ENCODE measurements at regions not wholly inside any gene's neighbourhood (a gene's known extent, or its start where the extent isn't known, plus 50 kb on each side); places are given as distances from the start of the nearest gene placed in this dataset.
A peak's percentile ranks its signal among the peaks of the same experiment; 100 is the strongest.

DNA sequence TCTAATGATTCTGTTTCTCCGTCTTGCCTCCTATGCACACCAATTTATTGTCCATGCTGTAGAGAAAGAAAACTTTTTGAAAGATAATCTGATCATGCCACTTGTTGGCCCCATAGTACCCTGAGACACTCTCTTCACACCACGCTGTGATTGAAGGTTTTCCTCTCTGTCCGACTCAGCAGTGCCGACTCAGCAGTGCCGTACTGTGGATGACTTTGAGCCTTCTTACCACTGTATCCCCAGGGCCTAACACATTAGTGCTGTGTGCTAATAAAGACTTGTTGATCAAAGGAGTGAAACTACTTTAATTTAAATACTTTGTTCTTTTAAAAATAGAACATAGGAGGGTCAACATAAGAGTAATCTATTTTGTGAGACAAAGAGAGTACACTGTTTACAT, 429.6 kb downstream of the KLF12 start:
- H3K4me3 ChIP-seq (ENCODE audit: low read depth, low read length), result no peak overlapping the region
- TF ChIP-seq, protein P1, sequence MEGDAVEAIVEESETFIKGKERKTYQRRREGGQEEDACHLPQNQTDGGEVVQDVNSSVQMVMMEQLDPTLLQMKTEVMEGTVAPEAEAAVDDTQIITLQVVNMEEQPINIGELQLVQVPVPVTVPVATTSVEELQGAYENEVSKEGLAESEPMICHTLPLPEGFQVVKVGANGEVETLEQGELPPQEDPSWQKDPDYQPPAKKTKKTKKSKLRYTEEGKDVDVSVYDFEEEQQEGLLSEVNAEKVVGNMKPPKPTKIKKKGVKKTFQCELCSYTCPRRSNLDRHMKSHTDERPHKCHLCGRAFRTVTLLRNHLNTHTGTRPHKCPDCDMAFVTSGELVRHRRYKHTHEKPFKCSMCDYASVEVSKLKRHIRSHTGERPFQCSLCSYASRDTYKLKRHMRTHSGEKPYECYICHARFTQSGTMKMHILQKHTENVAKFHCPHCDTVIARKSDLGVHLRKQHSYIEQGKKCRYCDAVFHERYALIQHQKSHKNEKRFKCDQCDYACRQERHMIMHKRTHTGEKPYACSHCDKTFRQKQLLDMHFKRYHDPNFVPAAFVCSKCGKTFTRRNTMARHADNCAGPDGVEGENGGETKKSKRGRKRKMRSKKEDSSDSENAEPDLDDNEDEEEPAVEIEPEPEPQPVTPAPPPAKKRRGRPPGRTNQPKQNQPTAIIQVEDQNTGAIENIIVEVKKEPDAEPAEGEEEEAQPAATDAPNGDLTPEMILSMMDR (IDR thresholded peaks at IDR 0.05; ENCODE audit: insufficient read depth, low read depth, low read length, missing control alignments), result no peak
- no peak for DNase-seq (ENCODE audit: low read depth)

GRCh38 chr13:73703606-73704005, 430.6 kb downstream of the KLF12 start:
- no peak overlapping the region for H3K4me3 ChIP-seq (ENCODE audit: low read depth, low read length)
- TF ChIP-seq, protein P1 (IDR thresholded peaks at IDR 0.05; ENCODE audit: insufficient read depth, low read depth, low read length, missing control alignments), result no peak
- DNase-seq (ENCODE audit: low read depth), result no peak

DNA sequence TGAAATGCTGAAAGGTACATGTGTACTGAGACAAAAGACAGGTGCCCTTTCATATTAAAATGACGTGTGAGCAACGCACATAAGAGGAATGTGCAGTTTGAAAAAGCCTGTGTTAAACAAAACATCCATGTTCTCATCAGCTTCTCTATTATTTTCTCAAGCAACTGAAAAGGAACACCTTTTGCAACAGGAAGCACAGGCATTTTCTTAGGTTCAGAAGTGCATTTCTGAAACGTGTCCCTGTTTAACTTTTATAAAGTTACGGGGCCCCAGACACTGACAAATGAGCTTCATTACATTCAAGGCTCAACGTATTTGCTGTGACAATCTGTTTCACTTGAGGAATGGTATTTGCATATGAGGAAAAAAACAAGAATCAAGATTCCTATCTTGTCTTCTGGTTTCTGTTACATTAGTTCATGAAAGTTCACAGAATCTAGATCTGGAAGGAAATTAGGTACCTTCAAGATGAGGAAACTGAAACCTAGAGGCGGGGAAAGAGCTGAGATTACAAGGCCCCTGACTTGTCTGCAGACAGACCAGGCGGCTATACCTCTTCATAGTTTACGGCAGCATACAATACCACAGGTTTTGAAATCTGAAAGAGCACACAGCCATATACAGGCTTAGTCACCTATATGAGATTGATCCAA, 431.7 kb downstream of the KLF12 start:
- peak; percentile 26 for DNase-seq (ENCODE audit: low read depth)
- no peak overlapping the region for H3K4me3 ChIP-seq (ENCODE audit: low read depth, low read length)
- TF ChIP-seq, protein P1 (IDR thresholded peaks at IDR 0.05; ENCODE audit: insufficient read depth, low read depth, low read length, missing control alignments), result no peak

DNA sequence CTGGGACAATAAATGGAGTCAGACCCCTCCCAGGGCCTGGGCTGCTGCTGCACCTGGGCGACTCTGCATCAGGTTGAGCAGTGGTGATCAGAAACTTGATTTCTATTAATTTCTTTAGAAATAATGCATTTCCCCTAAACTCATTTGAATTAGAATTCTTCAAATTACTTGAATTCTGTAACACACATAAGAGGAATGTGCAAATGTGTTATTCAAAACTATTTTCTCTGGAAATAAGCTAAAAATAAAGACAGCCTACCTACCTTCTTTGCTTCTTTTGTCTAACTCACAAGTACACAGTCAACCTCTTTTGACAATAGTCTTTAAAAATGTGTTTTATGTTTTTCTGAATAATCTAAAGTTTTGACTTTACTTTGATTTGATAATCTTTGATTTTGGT, 433.0 kb downstream of the KLF12 start:
- TF ChIP-seq, protein P1 (IDR thresholded peaks at IDR 0.05; ENCODE audit: insufficient read depth, low read depth, low read length, missing control alignments), result no peak
- no peak for DNase-seq (ENCODE audit: low read depth)
- H3K4me3 ChIP-seq (ENCODE audit: low read depth, low read length), result no peak overlapping the region

DNA sequence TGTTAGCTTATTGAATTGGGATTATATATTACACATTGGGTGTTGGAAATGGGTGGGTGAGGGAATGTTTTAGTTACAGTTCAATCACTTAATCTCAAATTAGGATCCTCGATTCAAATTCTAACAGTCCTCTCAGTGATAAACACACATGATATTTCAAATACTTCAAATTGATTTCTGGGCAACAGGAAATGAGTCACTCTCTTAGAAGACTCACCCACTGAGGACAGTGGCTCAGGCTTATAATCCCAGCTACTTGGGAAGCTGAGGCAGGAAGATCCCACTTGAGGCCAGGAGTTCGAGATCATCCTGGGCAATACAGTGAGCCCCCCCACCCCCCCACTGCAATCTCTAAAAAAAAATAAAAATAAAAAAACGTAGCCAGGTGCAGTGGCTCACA, 435.3 kb downstream of the KLF12 start:
- TF ChIP-seq, protein P1 (IDR thresholded peaks at IDR 0.05; ENCODE audit: insufficient read depth, low read depth, low read length, missing control alignments), result no peak
- H3K4me3 ChIP-seq (ENCODE audit: low read depth, low read length), result no peak overlapping the region
- DNase-seq (ENCODE audit: low read depth), result no peak

GRCh38 chr13:73697166-73697565, 437.0 kb downstream of the KLF12 start:
- H3K4me3 ChIP-seq (ENCODE audit: low read depth, low read length), result no peak overlapping the region
- no peak for DNase-seq (ENCODE audit: low read depth)
- TF ChIP-seq, protein P1 (IDR thresholded peaks at IDR 0.05; ENCODE audit: insufficient read depth, low read depth, low read length, missing control alignments), result no peak

DNA sequence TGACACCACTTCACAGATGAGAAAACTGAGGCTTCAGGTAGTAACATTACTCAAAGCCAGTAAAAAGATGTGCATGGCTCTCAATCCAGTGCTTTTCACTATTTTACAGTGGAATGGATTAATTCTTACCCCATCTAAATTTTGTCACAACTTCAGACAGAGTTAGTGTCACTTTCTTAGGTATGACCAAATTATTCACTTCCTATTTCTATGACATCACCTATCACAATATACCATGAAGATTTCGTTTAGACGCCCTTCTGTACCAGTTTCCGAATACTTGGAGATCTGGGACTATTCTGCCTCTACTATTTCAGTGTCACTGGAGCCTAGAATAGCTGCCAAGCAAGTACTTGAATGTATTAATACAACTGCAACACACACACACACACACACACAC, 437.5 kb downstream of the KLF12 start:
- no peak overlapping the region for H3K4me3 ChIP-seq (ENCODE audit: low read depth, low read length)
- no peak for DNase-seq (ENCODE audit: low read depth)
- TF ChIP-seq, protein P1 (IDR thresholded peaks at IDR 0.05; ENCODE audit: insufficient read depth, low read depth, low read length, missing control alignments), result no peak

Measured in GM12865 (cell line).